Panc1 (cell line): ENCODE measurements at regions not wholly inside any gene's neighbourhood (a gene's known extent, or its start where the extent isn't known, plus 50 kb on each side); places are given as distances from the start of the nearest gene placed in this dataset.

Experiments used
- ATAC-seq: fragments of 200-7000 bp; cut with Tn5 transposase; 2 replicates; pipeline ENCODE4 v1.9.1; 2020; ENCODE audit warnings: mild to moderate bottlenecking, moderate library complexity
- BruUV-seq: library from RNA; stranded (reverse); fragments of 400-500 nt; replicated peaks from 2 replicates; lab custom pipeline; 2021; lab: Mats Ljungman, UMichigan
- CTCF ChIA-PET: fragments of 300-600 bp; sonication (Branson Sonifier 250); formaldehyde crosslinking; loops from one replicate; lab custom pipeline; 2022; ENCODE audit warnings: antibody characterized with exemption; lab: Charles Lee
- POLR2A ChIA-PET: fragments of 300-600 bp; sonication (Branson Sonifier 250); formaldehyde crosslinking; loops from one replicate; lab custom pipeline; 2022; ENCODE audit warnings: antibody characterized with exemption; lab: Charles Lee
- DNase-seq: peaks from one replicate; pipeline ENCODE4 v3.0.0-alpha.2; 2010; ENCODE audit warnings: low read depth, low spot score
- H3K27ac ChIP-seq: 2 replicates; pipeline ENCODE4 v1.5.1; 2011; ENCODE audit warnings: mild to moderate bottlenecking, low read length, inconsistent platforms
- H3K27me3 ChIP-seq: fragments of 200-500 bp; sonication (Bioruptor generic); 2 replicates; pipeline ENCODE4 v1.6.0; 2014; ENCODE audit warnings: low read length, inconsistent platforms; ENCODE audit not compliant: control insufficient read depth, insufficient read depth
- H3K36me3 ChIP-seq: fragments of 200-500 bp; sonication (Bioruptor generic); 2 replicates; pipeline ENCODE4 v1.5.1; 2014; ENCODE audit warnings: inconsistent platforms, mild to moderate bottlenecking, low read length, moderate library complexity; ENCODE audit not compliant: control insufficient read depth, insufficient read depth
- H3K4me1 ChIP-seq: 2 replicates; pipeline ENCODE4 v1.5.1; 2011; ENCODE audit warnings: inconsistent platforms, mild to moderate bottlenecking, low read length, moderate library complexity; ENCODE audit not compliant: control insufficient read depth, insufficient read depth
- H3K4me3 ChIP-seq, 2 experiments: 2 replicates each; pipeline ENCODE4 v1.5.1; 2011 to 2012; ENCODE audit warnings: low read depth in 2 of 2, low read length in 2 of 2, mild to moderate bottlenecking in 2 of 2, inconsistent platforms in 1 of 2, moderate library complexity in 1 of 2
- H3K9me3 ChIP-seq: fragments of 200-500 bp; sonication (Bioruptor generic); 2 replicates; pipeline ENCODE4 v1.5.1; 2014; ENCODE audit warnings: low read depth, mild to moderate bottlenecking, inconsistent platforms, low read length, moderate library complexity; ENCODE audit not compliant: control insufficient read depth, insufficient read depth
- CTCF ChIP-seq: fragments of 450-650 bp; IDR thresholded peaks from 2 replicates; pipeline ENCODE4 v1.5.1; 2017; ENCODE audit warnings: mild to moderate bottlenecking
- POLR2AphosphoS5 ChIP-seq: IDR thresholded peaks from 2 replicates; pipeline ENCODE4 v1.6.1; 2012; ENCODE audit warnings: mild to moderate bottlenecking, low read depth, low read length, moderate library complexity
- REST ChIP-seq, 2 experiments: IDR thresholded peaks; 2 replicates each; pipeline ENCODE4 v1.6.1; 2011 to 2012; ENCODE audit warnings: low read depth in 2 of 2, control low read depth in 1 of 2, low read length in 1 of 2, mild to moderate bottlenecking in 1 of 2, moderate library complexity in 1 of 2; ENCODE audit not compliant: insufficient read depth in 1 of 2
- SIN3A ChIP-seq: IDR thresholded peaks from 2 replicates; pipeline ENCODE4 v1.6.1; 2012; ENCODE audit warnings: low read depth, mild to moderate bottlenecking, low read length, moderate library complexity, borderline replicate concordance; ENCODE audit not compliant: insufficient read depth
- TCF7L2 ChIP-seq: IDR thresholded peaks from 2 replicates; pipeline ENCODE4 v1.6.1; 2011; ENCODE audit warnings: mild to moderate bottlenecking, low read depth, low read length, inconsistent platforms
- in situ Hi-C: cut with HindIII; loops from 2 replicates; pipeline ENCODE4 v1.10.0; 2016; ENCODE audit warnings: low sequenced_read_pairs, low pct_unique_long_range_greater_than_20kb
- intact Hi-C: fragments of 100-400 bp; cut with micrococcal nuclease; formaldehyde crosslinking; loops from one replicate; pipeline ENCODE4 v1.10.0; 2022; ENCODE audit not compliant: unreplicated experiment

GRCh38 chr18:44564922-44565321, 115.8 kb upstream of the SETBP1 start:
- in situ Hi-C loops, result no loop called here
- H3K36me3 ChIP-seq, result no peaks in the 10 kb centered on the region
- ATAC-seq (no peak), DNase-seq (no peak)
- H3K27me3 ChIP-seq, result no peaks in the 10 kb centered on the region
- TF ChIP-seq CTCF, result no peak
- H3K27ac ChIP-seq, result no peak overlapping the region
- no peak overlapping the region for H3K4me3 ChIP-seq
- H3K9me3 ChIP-seq, result no peaks in the 10 kb centered on the region
- intact Hi-C loops, result no loop called here
- POLR2A ChIA-PET, result no interaction called here
- H3K4me1 ChIP-seq, result no peaks in the 10 kb centered on the region
- no TSS peak for BruUV-seq
- CTCF ChIA-PET, result no interaction called here

GRCh38 chr18:44568342-44568741, 112.3 kb upstream of the SETBP1 start:
- Histone ChIP-seq H3K36me3 (no peaks in the 10 kb centered on the region), H3K27ac (no peak overlapping the region), H3K27me3 (no peaks in the 10 kb centered on the region), H3K4me3 (no peak overlapping the region), H3K4me1 (no peaks in the 10 kb centered on the region), H3K9me3 (no peaks in the 10 kb centered on the region)
- in situ Hi-C loops, result no loop called here
- BruUV-seq, result no TSS peak
- intact Hi-C loops, result no loop called here
- POLR2A ChIA-PET, result no interaction called here
- ATAC-seq (no peak), DNase-seq (no peak)
- TF ChIP-seq TCF7L2 (no peak), POLR2AphosphoS5 (no peak), REST (IDR thresholded peaks at IDR 0.05; ENCODE audit: insufficient read depth in 1 of 2, low read depth in 2 of 2, low read length in 1 of 2) (no peak), SIN3A (no peak), CTCF (no peak)
- CTCF ChIA-PET, result no interaction called here

- Histone ChIP-seq H3K27me3 (no peaks in the 10 kb centered on the region), H3K9me3 (no peaks in the 10 kb centered on the region), H3K4me3 (no peak overlapping the region), H3K27ac (no peak overlapping the region), H3K36me3 (no peaks in the 10 kb centered on the region), H3K4me1 (no peaks in the 10 kb centered on the region)
- in situ Hi-C loops, result no loop called here
- no peak for ATAC-seq
- no TSS peak for BruUV-seq
- CTCF ChIA-PET, result no interaction called here
- DNase-seq, result no peak
- POLR2A ChIA-PET, result no interaction called here
- intact Hi-C loops, result no loop called here
- TF ChIP-seq REST (IDR thresholded peaks at IDR 0.05; ENCODE audit: insufficient read depth in 1 of 2, low read depth in 2 of 2, low read length in 1 of 2), result no peak
- TF ChIP-seq TCF7L2, result no peak
- TF ChIP-seq POLR2AphosphoS5, result no peak
- TF ChIP-seq CTCF, result no peak
- TF ChIP-seq SIN3A, result no peak
Measured at GRCh38 chr18:44568986-44569385, 111.7 kb upstream of the SETBP1 start.
